Endothelial cell of umbilical vein (primary cell): ENCODE measurements at regions not wholly inside any gene's neighbourhood (a gene's known extent, or its start where the extent isn't known, plus 50 kb on each side); places are given as distances from the start of the nearest gene placed in this dataset.

Experiments
- CTCF ChIP-seq, 2 donors: IDR thresholded peaks; 1 replicate in 1 of 2; 2 replicates in 1 of 2; pipeline ENCODE4 v1.5.1; 2011; ENCODE audit warnings: low read length in 2 of 2, mild to moderate bottlenecking in 2 of 2, moderate library complexity in 2 of 2, control low read depth in 1 of 2, inconsistent platforms in 1 of 2, low read depth in 1 of 2; ENCODE audit not compliant: insufficient read depth in 1 of 2; ENCODE audit errors: extremely low read depth in 1 of 2
- EZH2 ChIP-seq: IDR thresholded peaks from 2 replicates; pipeline ENCODE4 v1.6.1; 2012; ENCODE audit warnings: borderline replicate concordance, low read depth, mild to moderate bottlenecking, moderate library complexity, low read length, inconsistent platforms; ENCODE audit not compliant: severe bottlenecking
- JUN ChIP-seq: IDR thresholded peaks from 2 replicates; pipeline ENCODE4 v1.6.1; 2011; ENCODE audit warnings: borderline replicate concordance, low read depth; ENCODE audit not compliant: insufficient read length, insufficient read depth
- POLR2A ChIP-seq: IDR thresholded peaks from 2 replicates; pipeline ENCODE4 v1.6.1; 2012; ENCODE audit warnings: low read depth, mild to moderate bottlenecking, control low read depth, low read length
- TF ChIP-seq, protein P1 (sequence below): IDR thresholded peaks from 2 replicates; pipeline ENCODE4 v1.6.1; 2011; ENCODE audit not compliant: insufficient read depth, insufficient read length

- no peak for TF ChIP-seq CTCF (IDR thresholded peaks at IDR 0.05; ENCODE audit: extremely low read depth in 1 of 2, insufficient read depth in 1 of 2, low read depth in 1 of 2, low read length in 2 of 2)
- TF ChIP-seq, protein P1, sequence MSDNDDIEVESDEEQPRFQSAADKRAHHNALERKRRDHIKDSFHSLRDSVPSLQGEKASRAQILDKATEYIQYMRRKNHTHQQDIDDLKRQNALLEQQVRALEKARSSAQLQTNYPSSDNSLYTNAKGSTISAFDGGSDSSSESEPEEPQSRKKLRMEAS = no peak
- TF ChIP-seq EZH2 = no peak
- no peak for TF ChIP-seq POLR2A
- TF ChIP-seq JUN = no peak
Observed at GRCh38 chr5:12695651-12696050, 791.4 kb upstream of the CTNND2 start.
